Caco-2 (cell line): ENCODE measurements at regions not wholly inside any gene's neighbourhood (a gene's known extent, or its start where the extent isn't known, plus 50 kb on each side); places are given as distances from the start of the nearest gene placed in this dataset.

Experiments used
- BruUV-seq: library from RNA; stranded (reverse); fragments of 400-500 nt; replicated peaks from 2 replicates; lab custom pipeline; 2021; lab: Mats Ljungman, UMichigan
- CTCF ChIA-PET: fragments of 300-600 bp; sonication (Branson Sonifier 250); formaldehyde crosslinking; loops from one replicate; lab custom pipeline; 2022; ENCODE audit warnings: antibody characterized with exemption; lab: Charles Lee
- POLR2A ChIA-PET: fragments of 300-600 bp; sonication (Branson Sonifier 250); formaldehyde crosslinking; loops from one replicate; lab custom pipeline; 2022; ENCODE audit warnings: antibody characterized with exemption; lab: Charles Lee
- DNase-seq, 2 experiments: peaks; one replicate each; pipeline versions ENCODE4 v3.0.0 to v3.0.0-alpha.2; 2020 to 2022
- H3K27me3 ChIP-seq: replicated peaks from 2 replicates; pipeline ENCODE4 v1.6.0; 2011; ENCODE audit warnings: low read length; ENCODE audit not compliant: control insufficient read depth, insufficient read depth
- H3K36me3 ChIP-seq: 2 replicates; pipeline ENCODE4 v1.5.1; 2011; ENCODE audit warnings: low read length; ENCODE audit not compliant: control insufficient read depth, insufficient read depth
- H3K4me1 ChIP-seq: fragments of 250-450 bp; sonication (Bioruptor Pico); 2 replicates; pipeline ENCODE4 v1.5.1; 2020; ENCODE audit warnings: mild to moderate bottlenecking
- H3K4me3 ChIP-seq: 2 replicates; pipeline ENCODE4 v1.5.1; 2011; ENCODE audit warnings: low read depth, mild to moderate bottlenecking, control low read depth, low read length
- H3K9me3 ChIP-seq: fragments of 250-450 bp; sonication (Bioruptor Pico); 2 replicates; pipeline ENCODE4 v1.5.1; 2020; ENCODE audit warnings: mild to moderate bottlenecking, moderate library complexity
- H3K27ac Mint-ChIP-seq: one replicate; pipeline ENCODE4 v1.8.0; 2022; ENCODE audit warnings: mixed read lengths; ENCODE audit not compliant: unreplicated experiment
- H3K27me3 Mint-ChIP-seq: one replicate; pipeline ENCODE4 v1.8.0; 2022; ENCODE audit warnings: mixed read lengths; ENCODE audit not compliant: insufficient read depth, unreplicated experiment
- H3K36me3 Mint-ChIP-seq: one replicate; pipeline ENCODE4 v1.8.0; 2022; ENCODE audit warnings: mild to moderate bottlenecking, mixed read lengths; ENCODE audit not compliant: insufficient read depth, unreplicated experiment
- H3K4me1 Mint-ChIP-seq: one replicate; pipeline ENCODE4 v1.8.0; 2022; ENCODE audit warnings: low read depth, mixed read lengths; ENCODE audit not compliant: unreplicated experiment
- H3K4me3 Mint-ChIP-seq: one replicate; pipeline ENCODE4 v1.8.0; 2022; ENCODE audit warnings: mild to moderate bottlenecking, moderate library complexity, mixed read lengths; ENCODE audit not compliant: unreplicated experiment
- H3K9me3 Mint-ChIP-seq: one replicate; pipeline ENCODE4 v1.8.0; 2022; ENCODE audit warnings: mixed read lengths; ENCODE audit not compliant: unreplicated experiment
- intact Hi-C: fragments of 100-400 bp; cut with micrococcal nuclease; formaldehyde crosslinking; loops from one replicate; pipeline ENCODE4 v1.10.0; 2022; ENCODE audit not compliant: unreplicated experiment
- TF ChIP-seq, protein P1 (sequence below), 2 experiments: fragments of 200-600 bp in 1 of 2; IDR thresholded peaks; 1 replicate in 1 of 2; 2 replicates in 1 of 2; pipeline versions ENCODE4 v1.5.1 to v1.8.0; 2011 to 2022; ENCODE audit warnings: antibody characterized with exemption in 1 of 2, control low read depth in 1 of 2, inconsistent platforms in 1 of 2, low read depth in 1 of 2, low read length in 1 of 2, mild to moderate bottlenecking in 1 of 2, moderate library complexity in 1 of 2; ENCODE audit not compliant: insufficient read depth in 1 of 2, severe bottlenecking in 1 of 2, unreplicated experiment in 1 of 2

DNA sequence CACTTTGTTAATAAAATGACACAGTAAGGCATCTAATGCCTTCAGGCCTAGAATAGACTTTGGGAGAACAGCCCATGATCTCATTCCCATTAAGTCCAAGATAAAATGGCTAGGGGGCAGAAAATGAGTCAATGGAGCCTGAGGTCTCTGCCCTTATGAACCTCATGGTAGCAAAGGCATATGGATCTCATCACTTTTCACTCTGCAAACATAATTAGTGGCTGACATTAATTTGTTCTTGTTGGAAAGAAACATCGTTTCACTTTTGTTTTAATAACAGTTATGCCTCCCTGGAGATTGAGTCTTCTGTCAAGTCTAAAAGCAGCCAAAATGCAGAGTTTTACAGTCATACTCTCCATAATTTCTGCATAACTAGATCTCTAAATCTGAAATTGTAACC is 111.8 kb upstream of the API5 start:
- Mint-ChIP-seq H3K27ac (no peak overlapping the region), H3K36me3 (no peaks in the 10 kb centered on the region), H3K9me3 (no peaks in the 10 kb centered on the region), H3K4me3 (no peak overlapping the region), H3K4me1 (no peaks in the 10 kb centered on the region), H3K27me3 (peaks cover 4% of the 10 kb centered on the region)
- no peak for DNase-seq
- POLR2A ChIA-PET: no interaction called here
- CTCF ChIA-PET: no interaction called here
- TF ChIP-seq, protein P1, sequence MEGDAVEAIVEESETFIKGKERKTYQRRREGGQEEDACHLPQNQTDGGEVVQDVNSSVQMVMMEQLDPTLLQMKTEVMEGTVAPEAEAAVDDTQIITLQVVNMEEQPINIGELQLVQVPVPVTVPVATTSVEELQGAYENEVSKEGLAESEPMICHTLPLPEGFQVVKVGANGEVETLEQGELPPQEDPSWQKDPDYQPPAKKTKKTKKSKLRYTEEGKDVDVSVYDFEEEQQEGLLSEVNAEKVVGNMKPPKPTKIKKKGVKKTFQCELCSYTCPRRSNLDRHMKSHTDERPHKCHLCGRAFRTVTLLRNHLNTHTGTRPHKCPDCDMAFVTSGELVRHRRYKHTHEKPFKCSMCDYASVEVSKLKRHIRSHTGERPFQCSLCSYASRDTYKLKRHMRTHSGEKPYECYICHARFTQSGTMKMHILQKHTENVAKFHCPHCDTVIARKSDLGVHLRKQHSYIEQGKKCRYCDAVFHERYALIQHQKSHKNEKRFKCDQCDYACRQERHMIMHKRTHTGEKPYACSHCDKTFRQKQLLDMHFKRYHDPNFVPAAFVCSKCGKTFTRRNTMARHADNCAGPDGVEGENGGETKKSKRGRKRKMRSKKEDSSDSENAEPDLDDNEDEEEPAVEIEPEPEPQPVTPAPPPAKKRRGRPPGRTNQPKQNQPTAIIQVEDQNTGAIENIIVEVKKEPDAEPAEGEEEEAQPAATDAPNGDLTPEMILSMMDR (IDR thresholded peaks at IDR 0.05; ENCODE audit: insufficient read depth in 1 of 2, low read depth in 1 of 2, low read length in 1 of 2, severe bottlenecking in 1 of 2, unreplicated experiment in 1 of 2): no peak
- Histone ChIP-seq H3K9me3 (no peaks in the 10 kb centered on the region), H3K27me3 (no peaks in the 10 kb centered on the region), H3K4me3 (no peak overlapping the region), H3K4me1 (peaks cover 4% of the 10 kb centered on the region; the same call in 1 of the 2 replicates), H3K36me3 (no peaks in the 10 kb centered on the region)
- BruUV-seq: no TSS peak
- intact Hi-C loops: no loop called here

DNA sequence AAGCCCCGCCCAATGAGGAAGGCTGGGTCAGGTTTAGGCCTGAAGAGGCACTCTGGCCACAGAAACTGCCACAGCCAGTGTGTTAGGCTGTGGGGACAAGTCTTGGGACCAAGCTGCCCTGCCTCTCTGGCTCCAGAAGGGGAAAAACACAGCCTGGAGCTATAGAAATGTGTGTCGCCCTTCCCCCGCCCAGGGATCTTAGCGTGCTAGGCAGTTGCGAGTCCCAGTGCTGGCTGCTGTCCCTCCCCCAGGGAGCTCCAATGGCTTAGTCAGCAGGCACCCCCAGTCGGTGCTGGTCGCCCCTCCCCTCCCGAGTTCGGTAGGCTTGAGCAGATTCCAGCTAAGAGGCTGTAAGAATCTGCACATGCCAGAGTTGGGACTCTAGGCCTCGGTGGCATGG is 99.5 kb upstream of the API5 start:
- Histone ChIP-seq H3K27me3 (no peaks in the 10 kb centered on the region), H3K36me3 (no peaks in the 10 kb centered on the region), H3K4me3 (no peak overlapping the region), H3K4me1 (no peaks in the 10 kb centered on the region), H3K9me3 (no peaks in the 10 kb centered on the region)
- peak in 1 of 2 experiments; percentile 1 for DNase-seq
- no TSS peak for BruUV-seq
- Mint-ChIP-seq H3K9me3 (no peaks in the 10 kb centered on the region), H3K27ac (no peak overlapping the region), H3K27me3 (peaks cover 4% of the 10 kb centered on the region), H3K4me1 (no peaks in the 10 kb centered on the region), H3K4me3 (no peak overlapping the region), H3K36me3 (no peaks in the 10 kb centered on the region)
- TF ChIP-seq, protein P1 (IDR thresholded peaks at IDR 0.05; ENCODE audit: insufficient read depth in 1 of 2, low read depth in 1 of 2, low read length in 1 of 2, severe bottlenecking in 1 of 2, unreplicated experiment in 1 of 2): no peak
- intact Hi-C loops: no loop called here
- ChIA-PET CTCF (no interaction called here), POLR2A (no interaction called here)

DNA sequence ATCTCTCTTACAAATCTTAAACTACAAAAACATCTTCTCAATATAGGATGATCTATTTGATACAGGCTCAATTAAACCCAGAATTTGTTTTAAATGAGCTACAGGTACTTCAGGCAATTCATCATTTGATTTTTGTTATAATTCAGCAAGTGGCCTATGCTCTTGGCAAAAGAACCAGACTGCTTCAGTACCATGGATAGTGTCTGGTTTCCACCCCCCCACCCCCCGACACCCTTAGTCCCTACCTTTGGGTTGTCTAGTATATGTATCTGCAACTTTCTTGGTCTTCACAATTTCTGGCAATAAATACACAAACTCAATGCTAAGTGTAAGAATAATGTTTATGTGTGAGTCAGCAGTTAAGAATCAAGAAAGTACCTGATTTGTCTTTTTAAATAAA is 97.3 kb upstream of the API5 start:
- H3K27ac Mint-ChIP-seq: no peak overlapping the region
- no peaks in the 10 kb centered on the region for H3K9me3 ChIP-seq
- ChIA-PET POLR2A (no interaction called here), CTCF (no interaction called here)
- no peaks in the 10 kb centered on the region for H3K36me3 ChIP-seq
- no TSS peak for BruUV-seq
- no peaks in the 10 kb centered on the region for H3K27me3 ChIP-seq
- no peak overlapping the region for H3K4me3 Mint-ChIP-seq
- H3K27me3 Mint-ChIP-seq: peaks cover 3% of the 10 kb centered on the region
- no peaks in the 10 kb centered on the region for H3K36me3 Mint-ChIP-seq
- H3K4me1 ChIP-seq: no peaks in the 10 kb centered on the region
- intact Hi-C loops: no loop called here
- TF ChIP-seq, protein P1 (IDR thresholded peaks at IDR 0.05; ENCODE audit: insufficient read depth in 1 of 2, low read depth in 1 of 2, low read length in 1 of 2, severe bottlenecking in 1 of 2, unreplicated experiment in 1 of 2): no peak
- no peak for DNase-seq
- no peaks in the 10 kb centered on the region for H3K9me3 Mint-ChIP-seq
- H3K4me1 Mint-ChIP-seq: no peaks in the 10 kb centered on the region
- H3K4me3 ChIP-seq: no peak overlapping the region
